ACC112 (cell line): ENCODE measurements at regions not wholly inside any gene's neighbourhood (a gene's known extent, or its start where the extent isn't known, plus 50 kb on each side); places are given as distances from the start of the nearest gene placed in this dataset.

ENCODE experiments used
- H2AFZ ChIP-seq: fragments of 200-600 bp; sonication (generic); one replicate; pipeline ENCODE4 v1.6.0; 2017; ENCODE audit warnings: antibody characterized with exemption, low read length; ENCODE audit not compliant: unreplicated experiment
- H3K27ac ChIP-seq: fragments of 200-600 bp; sonication (generic); 2 replicates; pipeline ENCODE4 v1.5.1; 2014; ENCODE audit warnings: low read depth, mild to moderate bottlenecking, antibody characterized with exemption, low read length, moderate library complexity
- H3K27me3 ChIP-seq: fragments of 200-600 bp; sonication (generic); 2 replicates; pipeline ENCODE4 v1.6.1; 2014; ENCODE audit warnings: mild to moderate bottlenecking, antibody characterized with exemption, low read length, moderate library complexity, mixed read lengths; ENCODE audit not compliant: insufficient read depth
- H3K36me3 ChIP-seq: fragments of 200-600 bp; sonication (generic); 2 replicates; pipeline ENCODE4 v1.6.1; 2016; ENCODE audit warnings: mild to moderate bottlenecking, antibody characterized with exemption, low read length, moderate library complexity, mixed read lengths; ENCODE audit not compliant: insufficient read depth
- H3K4me1 ChIP-seq: fragments of 200-600 bp; sonication (generic); one replicate; pipeline ENCODE4 v1.6.1; 2016; ENCODE audit warnings: low read length, mixed read lengths; ENCODE audit not compliant: insufficient read depth, unreplicated experiment, control insufficient read depth
- H3K4me3 ChIP-seq: fragments of 200-600 bp; sonication (generic); 2 replicates; pipeline ENCODE4 v1.5.1; 2014; ENCODE audit warnings: mild to moderate bottlenecking, low read depth, low read length
- H3K79me2 ChIP-seq: fragments of 200-600 bp; sonication (generic); one replicate; pipeline ENCODE4 v1.6.0; 2016; ENCODE audit warnings: low read length; ENCODE audit not compliant: control insufficient read depth, unreplicated experiment, insufficient read depth

- Histone ChIP-seq H3K4me1 (no peaks in the 10 kb centered on the region), H3K27me3 (no peaks in the 10 kb centered on the region), H3K27ac (no peak overlapping the region), H3K4me3 (no peak overlapping the region), H2AFZ (no peak overlapping the region), H3K36me3 (no peaks in the 10 kb centered on the region), H3K79me2 (no peaks in the 10 kb centered on the region)
Measured at GRCh38 chr7:119413314-119413805, 859.6 kb upstream of the KCND2 start.

GRCh38 chr7:119415682-119416081 is 857.3 kb upstream of the KCND2 start:
- no peaks in the 10 kb centered on the region for H3K79me2 ChIP-seq
- no peak overlapping the region for H3K4me3 ChIP-seq
- H3K27ac ChIP-seq = no peak overlapping the region
- H2AFZ ChIP-seq = no peak overlapping the region
- no peaks in the 10 kb centered on the region for H3K36me3 ChIP-seq
- no peaks in the 10 kb centered on the region for H3K27me3 ChIP-seq
- no peaks in the 10 kb centered on the region for H3K4me1 ChIP-seq

DNA sequence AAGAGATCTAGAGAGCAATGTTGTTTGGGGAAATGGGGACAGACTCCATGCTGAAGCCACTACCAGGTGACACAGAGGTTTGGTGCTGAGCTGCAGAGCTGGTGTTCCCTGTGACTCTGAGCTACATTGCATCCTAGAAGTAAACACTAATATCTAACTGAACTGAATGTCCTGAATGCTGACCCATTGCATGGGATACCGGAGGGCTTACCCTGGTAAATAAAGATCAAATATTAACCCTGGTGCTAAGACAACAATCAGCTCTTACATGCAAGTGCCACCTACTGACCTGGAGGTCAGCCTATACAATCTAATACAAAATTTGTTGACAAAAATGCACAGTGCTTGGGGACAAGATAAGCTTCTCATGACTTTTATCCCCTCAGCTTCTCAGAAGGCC is 851.3 kb upstream of the KCND2 start:
- Histone ChIP-seq H3K27ac (no peak overlapping the region), H3K79me2 (no peaks in the 10 kb centered on the region), H3K36me3 (no peaks in the 10 kb centered on the region), H3K27me3 (no peaks in the 10 kb centered on the region), H2AFZ (no peak overlapping the region), H3K4me1 (no peaks in the 10 kb centered on the region), H3K4me3 (no peak overlapping the region)

DNA sequence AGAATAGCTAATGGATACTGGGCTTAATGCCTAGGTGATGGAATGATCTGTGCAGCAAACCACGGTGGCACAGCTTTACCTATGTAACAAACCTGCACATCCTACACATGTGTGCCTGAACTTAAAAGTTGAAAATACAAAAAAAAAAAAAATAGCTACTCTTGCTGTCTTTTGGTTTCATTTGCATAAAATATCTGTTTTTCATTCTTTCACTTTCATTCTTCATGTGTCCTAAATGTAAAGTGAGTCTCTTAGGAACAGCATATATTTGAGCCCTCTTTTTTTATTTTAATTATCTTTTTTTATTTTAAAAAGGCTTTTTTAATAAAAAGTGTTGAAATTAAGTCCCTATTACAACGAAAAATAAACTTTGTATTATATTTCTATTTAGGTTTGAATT is 836.1 kb upstream of the KCND2 start:
- no peaks in the 10 kb centered on the region for H3K79me2 ChIP-seq
- H3K27ac ChIP-seq = no peak overlapping the region
- peak overlapping the region; percentile 59 for H2AFZ ChIP-seq
- 0 out of 2 replicates have a peak overlapping the region, but pooled peaks have one; percentile 26 for H3K4me3 ChIP-seq
- H3K4me1 ChIP-seq = no peaks in the 10 kb centered on the region
- H3K27me3 ChIP-seq = no peaks in the 10 kb centered on the region
- H3K36me3 ChIP-seq = no peaks in the 10 kb centered on the region

DNA sequence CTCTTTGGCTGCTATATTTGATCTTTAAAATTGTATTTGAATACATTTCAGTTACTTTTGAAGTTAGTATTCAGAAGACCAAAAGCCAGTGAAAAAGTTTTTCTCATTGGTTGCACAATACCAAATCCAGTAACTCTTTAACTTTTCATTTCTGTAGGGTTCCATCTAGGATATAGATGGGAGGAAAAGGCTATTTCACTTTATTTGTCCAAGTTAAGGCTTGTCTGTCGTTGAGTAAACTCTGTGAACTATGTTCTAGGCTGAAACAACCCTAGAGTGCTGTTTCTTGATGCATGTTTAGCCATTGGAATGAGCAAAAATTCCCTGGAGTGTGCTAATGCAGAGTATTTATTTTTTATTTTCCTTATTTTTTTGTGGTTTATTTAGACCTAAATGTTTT is 834.7 kb upstream of the KCND2 start:
- no peaks in the 10 kb centered on the region for H3K4me1 ChIP-seq
- H3K27me3 ChIP-seq = no peaks in the 10 kb centered on the region
- no peaks in the 10 kb centered on the region for H3K36me3 ChIP-seq
- H3K4me3 ChIP-seq = no peak overlapping the region
- H2AFZ ChIP-seq = no peak overlapping the region
- H3K27ac ChIP-seq = no peak overlapping the region
- no peaks in the 10 kb centered on the region for H3K79me2 ChIP-seq

DNA sequence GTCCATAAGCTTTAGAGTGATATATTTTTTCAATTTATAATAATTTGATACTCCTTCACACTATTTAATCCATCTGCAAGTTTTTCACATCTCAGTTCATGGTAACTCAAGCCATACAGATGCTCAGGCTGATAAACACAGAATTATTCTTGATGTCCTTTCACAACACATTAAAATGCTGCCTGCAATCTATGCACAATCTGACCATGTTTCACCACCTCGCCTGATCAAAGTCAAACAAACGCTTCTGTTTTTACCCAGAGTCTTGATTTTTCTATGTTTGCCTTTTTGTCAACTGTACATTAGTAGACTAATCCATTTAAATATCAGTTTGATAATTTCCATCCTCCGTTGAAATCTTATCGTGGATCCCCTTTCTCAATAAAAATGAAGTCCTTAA is 833.8 kb upstream of the KCND2 start:
- no peak overlapping the region for H2AFZ ChIP-seq
- H3K36me3 ChIP-seq = no peaks in the 10 kb centered on the region
- H3K79me2 ChIP-seq = no peaks in the 10 kb centered on the region
- no peak overlapping the region for H3K27ac ChIP-seq
- H3K4me3 ChIP-seq = no peak overlapping the region
- no peaks in the 10 kb centered on the region for H3K27me3 ChIP-seq
- no peaks in the 10 kb centered on the region for H3K4me1 ChIP-seq

DNA sequence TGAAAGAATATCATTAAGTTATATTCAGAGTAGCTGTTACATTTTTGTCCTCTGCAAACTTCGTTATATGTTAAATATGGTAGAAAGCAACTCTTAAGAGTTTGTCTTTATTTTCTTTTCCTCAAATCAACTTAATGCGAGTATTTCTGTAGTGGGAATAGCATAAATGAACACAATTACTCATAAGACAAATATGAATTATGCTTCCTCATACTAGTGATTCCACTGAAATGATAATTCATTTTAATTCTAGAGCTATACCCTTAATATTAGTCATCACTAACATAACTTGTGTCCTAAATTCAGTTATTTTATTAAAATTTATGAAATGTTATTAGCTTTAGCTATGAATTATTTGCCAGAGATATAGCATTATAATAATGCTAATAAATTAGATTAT is 820.6 kb upstream of the KCND2 start:
- no peaks in the 10 kb centered on the region for H3K79me2 ChIP-seq
- H3K4me3 ChIP-seq = no peak overlapping the region
- H3K36me3 ChIP-seq = no peaks in the 10 kb centered on the region
- no peaks in the 10 kb centered on the region for H3K27me3 ChIP-seq
- H3K27ac ChIP-seq = no peak overlapping the region
- H2AFZ ChIP-seq = peak overlapping the region; percentile 55
- peaks cover 18% of the 10 kb centered on the region for H3K4me1 ChIP-seq

- Histone ChIP-seq H3K36me3 (no peaks in the 10 kb centered on the region), H3K4me3 (no peak overlapping the region), H3K27ac (no peak overlapping the region), H3K79me2 (no peaks in the 10 kb centered on the region), H2AFZ (no peak overlapping the region), H3K27me3 (no peaks in the 10 kb centered on the region), H3K4me1 (no peaks in the 10 kb centered on the region)
Measured at GRCh38 chr7:119465798-119466305, 807.1 kb upstream of the KCND2 start.

GRCh38 chr7:119472408-119473038 is 800.5 kb upstream of the KCND2 start:
- peak overlapping the region; percentile 30 for H2AFZ ChIP-seq
- no peak overlapping the region for H3K27ac ChIP-seq
- no peaks in the 10 kb centered on the region for H3K79me2 ChIP-seq
- no peak overlapping the region for H3K4me3 ChIP-seq
- no peaks in the 10 kb centered on the region for H3K27me3 ChIP-seq
- no peaks in the 10 kb centered on the region for H3K4me1 ChIP-seq
- H3K36me3 ChIP-seq = no peaks in the 10 kb centered on the region

DNA sequence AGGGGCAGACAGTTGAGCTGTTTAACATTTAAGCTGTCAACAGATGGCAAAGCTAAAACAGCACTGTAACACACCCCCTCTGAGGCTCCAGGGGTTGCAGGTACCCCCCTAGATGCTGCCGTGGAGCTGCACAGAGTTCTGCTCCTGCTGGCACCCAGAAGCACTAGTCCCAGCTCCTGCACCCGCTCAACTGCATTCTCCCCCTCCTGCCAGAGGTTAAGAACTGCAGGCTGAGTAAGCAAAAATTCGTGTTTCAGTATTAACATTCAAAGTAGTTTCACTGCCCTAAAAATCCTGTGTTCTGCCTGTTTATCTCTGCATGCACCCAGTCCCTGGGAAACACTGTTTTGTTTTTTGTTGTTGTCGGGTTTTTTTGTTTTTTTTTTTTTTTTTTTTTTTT is 790.8 kb upstream of the KCND2 start:
- Histone ChIP-seq H3K27me3 (no peaks in the 10 kb centered on the region), H3K4me1 (no peaks in the 10 kb centered on the region), H3K79me2 (no peaks in the 10 kb centered on the region), H2AFZ (no peak overlapping the region), H3K4me3 (no peak overlapping the region), H3K36me3 (no peaks in the 10 kb centered on the region), H3K27ac (no peak overlapping the region)

- Histone ChIP-seq H3K79me2 (no peaks in the 10 kb centered on the region), H3K27me3 (no peaks in the 10 kb centered on the region), H3K4me1 (no peaks in the 10 kb centered on the region), H2AFZ (no peak overlapping the region), H3K27ac (no peak overlapping the region), H3K4me3 (no peak overlapping the region), H3K36me3 (no peaks in the 10 kb centered on the region)
Measured at GRCh38 chr7:119482671-119483070, 790.3 kb upstream of the KCND2 start.
